Epidermal melanocyte (primary cell): ENCODE measurements at regions not wholly inside any gene's neighbourhood (a gene's known extent, or its start where the extent isn't known, plus 50 kb on each side); places are given as distances from the start of the nearest gene placed in this dataset.
"Not testable (repeated sequence)": the region's sequence is repeated elsewhere in the genome, so short reads cannot be mapped to it uniquely, and the experiment has no call there.

Source experiments
- DNase-seq: peaks from one replicate; pipeline ENCODE4 v3.0.0; 2011; ENCODE audit warnings: low spot score; ENCODE audit not compliant: insufficient read length

- no peak for DNase-seq
Measured at GRCh38 chr10:128178302-128178958, 52.2 kb upstream of the MKI67 start.

DNA sequence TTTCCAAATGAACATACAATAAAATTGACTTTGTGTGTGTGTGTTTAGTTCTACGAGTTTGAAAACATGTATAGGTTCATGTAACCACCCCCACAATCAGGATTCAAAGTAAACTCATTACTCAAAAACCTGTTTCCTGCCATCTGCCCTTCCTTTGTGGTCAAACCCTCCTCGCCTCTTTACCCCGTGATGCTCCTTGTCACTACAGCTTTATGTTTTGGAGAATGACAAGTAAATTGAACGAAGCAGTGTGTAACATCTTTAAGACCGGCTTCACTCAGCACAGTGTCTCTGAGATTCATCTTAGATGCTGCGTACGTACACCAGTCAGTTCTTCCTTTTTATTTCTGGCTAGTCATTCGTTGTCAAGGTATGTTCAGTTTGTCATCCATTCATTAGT lies 54.6 kb upstream of the MKI67 start:
- DNase-seq: no peak

DNA sequence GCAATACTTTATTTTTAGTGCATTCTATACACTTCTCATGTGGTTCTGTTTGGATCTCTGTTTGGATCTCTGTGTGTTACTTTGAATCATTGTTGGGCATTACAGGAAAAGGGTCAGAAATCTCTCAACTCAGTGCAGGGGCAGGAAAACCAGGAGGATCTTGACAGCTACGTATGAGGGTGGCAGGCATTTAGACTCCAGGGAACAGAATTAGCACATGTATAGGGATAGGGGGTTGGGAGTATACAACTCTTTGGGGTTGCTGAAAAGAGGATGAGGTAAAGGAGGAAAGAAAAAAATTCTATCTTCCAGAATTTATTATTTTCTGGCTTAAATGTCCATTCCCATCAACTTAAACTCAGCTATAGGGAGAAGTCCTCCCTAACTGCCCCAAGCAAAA lies 59.4 kb upstream of the MKI67 start:
- DNase-seq: no peak

DNA sequence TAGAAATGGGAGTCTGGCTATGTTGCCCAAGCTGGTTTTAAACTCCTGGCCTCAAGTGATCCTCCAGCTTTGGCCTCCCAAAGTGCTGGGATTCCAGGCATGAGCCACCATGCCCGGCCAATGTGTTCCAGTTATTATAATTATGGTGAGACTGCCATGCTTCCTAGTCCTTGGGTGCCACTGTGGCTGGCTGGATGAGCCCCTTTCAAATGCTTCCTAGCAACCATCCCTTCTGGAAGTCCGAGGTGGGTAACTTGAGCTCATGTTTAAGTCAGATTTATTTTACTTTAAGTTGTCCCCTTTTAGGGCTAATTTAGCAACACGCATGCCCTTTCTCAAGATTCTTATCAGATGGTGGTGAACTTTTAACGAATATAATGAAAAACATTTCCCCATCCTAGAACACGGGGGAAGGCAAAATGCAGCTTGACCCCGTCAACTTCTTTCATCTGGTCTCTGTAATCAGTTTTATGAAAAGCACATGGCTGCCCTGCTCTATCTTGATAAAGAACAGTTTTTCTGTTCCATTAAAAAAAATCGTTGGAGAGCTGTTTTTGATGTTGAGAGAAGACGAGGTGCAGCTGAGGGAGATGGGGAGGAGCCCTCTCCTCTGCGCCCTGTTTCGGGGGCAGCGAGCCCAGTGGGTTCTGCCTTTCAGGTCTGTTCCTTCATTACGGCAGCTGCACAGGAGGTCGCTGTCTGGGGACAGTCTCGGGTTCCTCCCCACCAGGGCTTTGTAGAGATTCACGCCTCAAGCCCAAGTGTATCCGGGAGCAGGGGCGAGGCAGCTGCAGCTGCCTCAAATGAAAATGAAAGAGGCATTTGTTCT lies 61.0 kb upstream of the MKI67 start:
- DNase-seq: no peak

DNA sequence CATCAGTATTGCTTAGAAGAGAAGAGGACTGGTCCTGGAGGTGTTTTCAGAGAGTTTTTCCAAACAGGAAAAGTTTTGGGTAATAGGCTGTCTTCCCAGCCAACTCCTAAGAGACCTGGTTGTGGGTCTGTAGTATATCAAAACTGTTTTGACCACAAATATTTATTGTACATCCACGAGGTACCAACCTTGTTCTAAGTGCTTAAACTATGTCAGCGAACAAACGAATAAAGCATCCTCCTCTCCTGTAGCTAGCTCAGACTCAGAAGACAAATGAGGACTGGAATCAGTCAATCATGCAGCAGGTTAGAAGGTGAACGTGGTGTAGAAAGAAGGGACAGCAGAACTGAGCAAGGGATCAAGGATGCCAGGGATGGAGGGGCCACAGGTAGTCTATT lies 61.6 kb upstream of the MKI67 start:
- DNase-seq: no peak

DNA sequence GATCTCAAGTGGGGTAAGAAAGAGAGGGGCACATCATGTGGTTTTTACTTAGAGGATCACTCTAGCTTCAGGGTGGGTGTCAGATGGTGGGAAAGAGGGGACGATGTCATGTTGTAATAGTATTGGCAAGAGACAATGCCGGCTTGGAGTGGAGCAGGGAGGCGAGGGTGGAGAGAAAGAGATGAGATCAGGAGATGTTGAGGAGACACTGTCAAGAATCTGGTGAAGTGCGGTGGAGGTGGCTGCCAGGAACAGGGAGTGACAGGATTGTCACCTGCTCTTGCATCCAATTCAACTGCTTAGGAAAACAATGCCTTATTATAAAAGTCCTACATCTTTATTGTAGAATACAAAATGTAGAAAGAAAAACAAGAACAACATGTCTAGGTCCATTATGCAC lies 63.0 kb upstream of the MKI67 start:
- no peak for DNase-seq

DNA sequence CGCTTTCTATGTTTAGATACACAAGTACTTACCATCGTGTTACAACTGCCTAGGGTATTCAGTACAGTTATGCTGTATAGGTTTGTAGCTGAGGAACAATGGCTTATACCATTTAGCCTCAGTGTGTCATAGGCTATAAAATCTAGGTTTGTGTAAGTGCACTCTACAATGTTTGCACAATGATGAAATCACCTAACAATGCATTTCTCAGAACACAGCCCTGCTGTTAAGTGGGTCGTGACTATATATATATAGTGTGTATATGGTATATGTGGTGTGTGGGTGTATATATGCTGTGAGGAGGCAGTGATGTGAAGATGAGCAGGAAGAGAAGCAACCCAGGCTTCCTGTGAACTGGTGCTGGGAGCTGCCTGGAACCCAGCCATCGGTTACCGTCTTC lies 65.6 kb upstream of the MKI67 start:
- no peak for DNase-seq

DNA sequence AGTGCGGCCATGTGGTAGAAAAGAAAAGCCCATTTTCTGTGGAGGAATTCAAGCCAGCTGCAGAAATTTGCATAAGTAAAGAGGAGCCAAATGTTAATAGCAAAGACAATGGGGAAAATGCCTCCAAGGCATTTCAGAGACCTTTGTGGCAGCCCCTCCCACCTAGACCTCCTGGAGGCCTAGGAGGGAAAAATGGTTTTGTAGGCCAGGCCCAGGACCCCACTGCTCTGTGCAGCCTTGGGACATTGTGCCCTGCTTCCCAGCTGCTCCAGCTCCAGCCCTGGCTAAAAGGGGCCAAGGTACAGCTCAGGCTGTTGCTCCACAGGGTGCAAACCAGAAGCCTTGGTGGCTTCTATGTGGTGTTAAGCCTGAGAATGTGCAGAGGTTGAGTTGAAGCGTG lies 75.6 kb upstream of the MKI67 start:
- not testable (repeated sequence) for DNase-seq

DNA sequence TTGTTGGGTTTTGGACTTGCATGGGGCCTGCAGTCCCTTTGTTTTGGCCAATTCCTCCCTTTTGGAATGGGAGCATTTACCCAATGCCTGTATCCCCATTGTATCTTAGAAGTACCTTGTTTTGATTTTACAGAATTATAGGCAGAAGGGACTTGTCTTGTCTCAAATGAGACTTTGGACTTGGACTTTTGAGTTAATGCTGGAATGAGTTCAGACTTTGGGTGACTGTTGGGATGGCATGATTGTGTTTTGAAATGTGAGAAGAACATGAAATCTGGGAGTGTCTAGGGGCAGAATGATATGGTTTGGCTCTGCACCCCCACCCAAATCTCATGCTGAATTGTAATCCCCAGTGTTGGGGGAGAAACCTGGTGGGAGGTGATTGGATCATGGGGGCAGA lies 76.8 kb upstream of the MKI67 start:
- no peak for DNase-seq

DNA sequence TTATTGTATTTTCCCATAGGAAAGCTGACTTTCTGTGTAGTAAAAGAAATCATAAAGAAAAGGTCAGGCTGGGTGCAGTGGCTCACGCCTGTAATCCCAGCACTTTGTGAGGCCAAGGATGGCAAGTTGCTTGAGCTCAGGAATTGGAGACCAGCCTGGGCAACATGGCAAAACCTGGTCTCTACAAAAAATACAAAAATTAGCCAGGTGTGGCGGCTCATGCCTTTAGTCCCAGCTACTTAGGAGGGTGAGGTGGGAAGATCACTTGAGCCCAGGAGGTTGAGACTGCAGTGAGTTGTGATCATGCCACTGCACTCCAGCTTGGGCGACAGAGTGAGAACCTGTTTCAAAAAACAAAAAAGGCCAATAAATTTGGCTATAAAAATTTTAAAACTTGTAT lies 79.4 kb upstream of the MKI67 start:
- not testable (repeated sequence) for DNase-seq

DNA sequence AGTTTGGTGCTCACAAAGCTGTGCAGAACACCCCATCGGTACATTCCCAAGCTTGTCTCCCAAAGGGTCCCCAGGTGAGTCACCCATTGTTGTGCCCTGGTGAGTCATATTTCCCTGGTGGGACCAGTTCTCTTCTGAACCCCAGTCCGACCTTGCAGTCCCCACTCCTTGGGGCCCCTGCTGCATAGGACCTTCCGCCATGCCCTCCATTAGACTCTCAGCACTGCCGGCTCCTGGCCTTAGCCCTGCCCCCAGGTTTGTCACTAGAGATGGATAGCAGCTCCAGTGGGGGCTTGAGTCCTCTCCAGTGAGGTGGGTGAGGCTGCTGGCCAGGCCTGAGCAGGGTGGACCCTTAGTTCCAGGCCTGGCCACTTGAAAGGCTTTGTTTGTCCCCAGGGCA lies 80.5 kb upstream of the MKI67 start:
- no peak for DNase-seq

DNA sequence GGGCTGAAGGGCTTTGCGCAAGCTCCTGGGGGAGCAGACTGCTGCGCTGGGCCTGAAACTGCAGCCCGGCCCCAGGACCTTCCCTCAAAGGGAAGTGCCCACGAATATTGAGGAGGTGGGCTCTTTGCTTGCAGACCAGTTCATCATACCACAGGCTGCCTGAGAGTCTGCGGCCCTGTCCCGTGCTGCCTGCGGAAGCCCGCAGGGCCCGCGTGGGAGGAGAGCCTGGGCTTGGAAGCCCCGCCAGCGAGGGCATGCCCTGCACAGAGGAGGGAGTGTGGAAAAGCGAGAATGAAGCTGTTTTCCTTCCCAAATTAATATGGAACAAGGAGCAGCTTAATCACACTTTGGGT lies 83.6 kb upstream of the MKI67 start:
- DNase-seq: no peak

GRCh38 chr10:128210215-128211063 lies 84.2 kb upstream of the MKI67 start:
- DNase-seq: no peak

DNA sequence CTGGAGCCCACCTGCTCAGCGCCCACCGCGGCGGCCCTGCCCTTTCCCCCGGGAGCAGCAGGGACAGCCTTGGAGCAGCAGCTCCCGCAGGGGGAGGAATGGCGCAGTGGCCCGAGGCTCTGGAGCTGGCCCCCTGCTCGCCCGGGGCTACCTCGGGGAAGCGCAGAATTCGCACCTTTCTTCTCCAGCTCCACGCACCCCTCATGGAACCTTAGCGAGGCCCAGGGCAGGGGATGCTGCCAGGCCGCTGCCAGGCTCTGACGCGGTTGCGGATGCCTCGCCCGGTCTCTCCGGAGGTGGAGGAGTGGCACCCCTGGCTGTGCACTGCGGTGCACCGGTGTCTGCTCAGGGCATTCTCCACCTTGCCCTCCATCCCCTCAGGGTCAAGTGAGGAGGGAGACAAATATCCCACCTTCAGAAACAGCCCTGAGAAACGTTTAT lies 84.9 kb upstream of the MKI67 start:
- no peak for DNase-seq

DNA sequence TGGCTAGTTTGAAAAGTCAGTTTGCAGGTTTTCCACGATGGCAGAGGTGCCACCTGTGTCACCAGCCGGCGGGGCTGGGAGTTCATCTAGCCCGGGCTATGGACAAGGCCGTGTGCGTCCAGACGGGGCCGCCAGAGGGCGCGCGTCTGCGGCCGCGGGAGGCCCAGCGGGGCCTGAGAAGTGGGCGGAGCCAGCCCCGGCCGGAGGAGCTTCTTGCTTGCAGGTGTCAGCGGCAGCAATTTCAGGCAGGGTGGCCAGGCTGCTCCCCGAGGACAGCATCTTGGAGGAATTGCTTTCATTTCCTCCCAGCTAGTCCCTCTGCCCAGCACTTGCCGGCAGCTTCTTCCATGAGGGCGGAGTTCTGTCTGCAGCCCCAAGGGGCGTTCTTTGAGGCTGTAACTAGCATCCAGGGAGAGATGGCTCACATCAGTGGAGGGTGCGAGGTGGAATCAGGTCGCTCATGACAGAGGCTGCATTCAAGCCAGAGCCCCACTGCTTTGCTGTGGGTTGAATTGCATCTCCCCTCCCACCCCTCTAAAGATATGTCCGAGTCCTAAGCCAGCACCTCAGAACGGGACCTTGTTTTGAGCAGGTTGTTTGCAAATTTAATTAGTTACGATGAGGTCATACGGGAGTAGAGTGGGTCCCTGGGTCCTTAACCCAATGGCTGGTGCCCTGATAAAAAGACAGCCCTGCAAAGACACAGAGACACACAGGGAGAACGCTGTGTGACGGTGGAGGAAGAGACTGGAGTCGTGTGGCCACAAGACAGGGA lies 85.9 kb upstream of the MKI67 start:
- DNase-seq: peak; percentile 78

- DNase-seq: no peak
Measured at GRCh38 chr10:128213156-128213555, 86.9 kb upstream of the MKI67 start.

DNA sequence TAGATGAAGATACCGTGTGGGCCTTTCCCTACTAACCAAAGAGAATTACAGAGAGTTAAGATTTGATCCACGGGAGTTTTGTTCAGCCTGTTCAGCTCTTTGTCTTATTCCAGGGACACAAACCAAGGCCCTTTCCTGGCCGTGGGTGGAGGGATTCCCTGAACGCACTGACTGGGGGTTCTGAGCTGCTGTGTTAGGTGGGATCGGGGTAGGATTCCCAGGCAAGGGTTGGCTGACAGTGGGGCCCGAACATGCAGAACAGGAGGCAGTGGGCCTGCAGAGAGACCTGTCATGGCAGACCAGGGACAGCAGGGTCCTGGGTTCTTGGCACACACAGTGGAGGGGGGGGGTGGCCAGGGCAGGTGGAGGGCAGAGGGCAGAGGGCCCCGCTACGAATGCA lies 89.5 kb upstream of the MKI67 start:
- DNase-seq: no peak

DNA sequence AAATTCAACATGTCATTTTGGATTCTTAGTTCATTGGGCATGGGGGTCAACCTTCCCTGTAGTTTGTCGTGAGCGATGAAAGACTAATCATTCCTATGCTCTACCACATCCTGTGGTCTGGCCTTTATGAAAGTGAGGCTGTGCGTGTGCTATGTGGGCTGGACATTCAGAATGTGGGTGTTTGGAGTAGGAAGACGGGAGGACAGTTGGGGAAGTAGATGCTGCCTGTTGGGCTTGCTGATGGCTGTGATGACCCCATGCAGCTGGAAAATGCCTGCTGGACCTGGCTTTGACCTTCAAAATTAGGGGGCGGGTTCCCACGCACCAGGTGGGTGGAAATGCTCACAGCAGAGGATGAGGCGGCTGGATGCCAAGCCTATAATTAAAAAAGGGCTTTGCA lies 90.9 kb upstream of the MKI67 start:
- DNase-seq: no peak

DNA sequence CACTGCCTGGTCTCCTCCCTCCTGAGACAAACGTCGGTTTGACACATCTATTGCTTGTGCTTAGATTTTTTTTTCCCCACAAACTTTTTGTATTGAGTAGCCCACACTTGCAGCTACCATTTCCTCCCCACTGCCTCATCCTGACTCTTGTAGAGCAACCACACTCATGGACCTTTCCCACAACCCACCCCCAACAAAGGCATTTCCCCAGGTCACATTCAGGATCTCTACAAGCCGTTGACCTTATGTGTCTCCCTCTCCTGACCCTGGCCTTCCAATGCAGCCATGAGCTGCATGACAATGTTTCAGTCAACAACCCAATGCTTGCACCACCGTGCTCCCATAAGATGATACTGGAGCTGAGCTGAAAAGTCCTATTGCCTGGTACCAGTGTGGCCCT lies 91.9 kb upstream of the MKI67 start:
- DNase-seq: no peak

DNA sequence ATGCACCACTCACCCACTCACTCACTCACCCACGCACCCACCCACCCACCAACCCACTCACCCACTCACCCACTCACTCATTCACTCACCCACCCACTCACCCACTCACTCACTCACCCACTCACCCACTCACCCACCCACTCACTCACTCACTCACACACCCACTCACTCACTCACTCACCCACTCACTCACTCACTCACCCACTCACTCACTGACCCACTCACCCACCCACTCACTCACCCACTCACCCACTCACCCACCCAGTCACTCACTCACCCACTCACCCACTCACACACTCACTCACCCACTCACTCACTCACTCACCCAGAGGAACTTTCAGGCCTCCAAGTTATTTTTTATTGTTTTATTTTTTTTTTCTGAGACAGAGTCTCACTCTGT lies 93.1 kb upstream of the MKI67 start:
- DNase-seq: no peak

DNA sequence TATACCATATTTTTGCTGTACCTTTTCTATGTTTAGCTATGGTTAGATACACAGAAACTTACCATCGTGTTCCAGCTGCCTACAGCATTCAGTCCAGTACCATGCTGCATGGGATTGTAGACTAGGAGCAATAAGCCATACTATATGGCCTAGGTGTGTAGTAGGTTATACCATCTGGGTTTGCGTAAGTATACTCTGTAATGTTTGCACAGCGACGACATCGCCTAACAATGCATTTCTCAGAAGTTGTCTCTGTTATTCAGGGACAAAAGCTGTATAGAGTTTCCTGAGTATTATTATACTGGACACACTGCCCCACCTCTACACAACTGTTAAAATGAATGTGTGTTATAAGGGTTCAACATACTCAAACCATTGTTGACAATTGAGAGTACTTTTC lies 93.8 kb upstream of the MKI67 start:
- no peak for DNase-seq

GRCh38 chr10:128221117-128221516 lies 94.9 kb upstream of the MKI67 start:
- no peak for DNase-seq
